ENCODE measurements at regions not wholly inside any gene's neighbourhood (a gene's known extent, or its start where the extent isn't known, plus 50 kb on each side); places are given as distances from the start of the nearest gene placed in this dataset.
A peak's percentile ranks its signal among the peaks of the same experiment; 100 is the strongest.

DNA sequence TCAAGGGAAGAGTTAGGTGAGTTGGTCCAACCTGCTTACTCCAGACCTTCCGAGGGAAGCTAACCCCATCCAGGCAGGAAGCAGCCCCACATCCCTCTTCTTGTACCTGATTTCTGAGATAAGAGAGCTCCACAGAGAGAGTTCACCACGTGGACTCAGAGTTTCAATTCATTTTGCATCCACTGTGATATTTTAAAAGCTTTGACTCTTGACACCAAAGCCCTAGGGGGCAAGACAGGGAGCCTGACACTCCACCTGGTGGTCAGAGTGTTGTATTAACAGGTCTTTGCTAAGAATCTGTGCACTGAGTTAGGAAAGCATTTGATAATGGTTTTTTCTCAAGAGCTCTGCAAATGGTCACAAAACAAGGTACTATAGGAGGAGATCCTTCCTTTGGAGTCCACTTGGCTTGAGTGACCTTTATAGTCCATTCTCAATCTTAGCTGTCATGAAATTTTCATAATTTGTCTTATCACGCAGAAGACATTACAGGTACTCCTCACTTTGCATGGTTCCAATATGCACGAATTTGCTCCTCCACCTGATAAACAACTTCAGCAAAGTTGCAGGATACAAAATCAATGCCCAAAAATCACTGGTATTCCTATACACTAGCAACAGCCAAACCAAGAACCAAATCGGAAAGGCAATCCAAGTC is 56.2 kb upstream of the RIPOR2 start:
- peak overlapping the region in 1 of 2 donors; percentile 19 for H3K27ac ChIP-seq
- H3K27me3 ChIP-seq, result no peaks in the 10 kb centered on the region
- H3K4me3 ChIP-seq, result no peak overlapping the region
- TF ChIP-seq CTCF (IDR thresholded peaks at IDR 0.05) (peak; percentile 54 to 70 (median 62)), POLR2A (IDR thresholded peaks at IDR 0.05) (no peak)
- no peaks in the 10 kb centered on the region for H3K9me3 ChIP-seq
- H3K36me3 ChIP-seq, result no peaks in the 10 kb centered on the region
- intact Hi-C loops (cut with DNase I; ENCODE audit: low total_unique reads), result loop anchor here (5.0 kb wide), 1 partner anchor 135 kb away; no protein-coding TSS in a partner anchor
- peak; percentile 37 to 53 for DNase-seq
- peaks cover 0 to 4% of the 10 kb centered on the region in 2 donors for H3K4me1 ChIP-seq

DNA sequence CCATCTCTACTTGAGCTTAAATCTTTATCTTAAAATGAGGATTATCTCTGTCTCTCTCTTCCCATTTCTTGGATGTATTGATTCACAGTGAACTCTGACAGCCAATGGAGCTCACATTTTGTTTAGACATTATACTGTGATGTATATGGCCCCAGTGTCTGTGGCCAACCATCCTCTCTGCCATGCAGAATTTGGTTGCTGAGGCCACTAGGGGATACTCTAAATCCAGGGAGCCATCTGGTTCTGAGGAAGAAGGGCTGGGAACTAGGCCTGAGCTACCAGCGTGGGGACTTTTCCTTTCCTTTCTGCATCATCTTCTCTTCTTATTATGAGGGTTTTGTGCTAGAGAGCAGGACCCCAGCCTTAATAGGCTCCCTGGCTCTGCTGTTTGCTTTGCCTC is 59.1 kb upstream of the RIPOR2 start:
- intact Hi-C loops (cut with DNase I; ENCODE audit: low total_unique reads), result loop anchor here (5.0 kb wide), 1 partner anchor 138 kb away; no protein-coding TSS in a partner anchor
- Histone ChIP-seq H3K36me3 (no peaks in the 10 kb centered on the region), H3K27ac (peak overlapping the region in 1 of 2 donors; percentile 13), H3K4me3 (no peak overlapping the region), H3K4me1 (peaks cover 0 to 4% of the 10 kb centered on the region in 2 donors), H3K9me3 (no peaks in the 10 kb centered on the region), H3K27me3 (no peaks in the 10 kb centered on the region)
- DNase-seq, result no peak
- no peak for TF ChIP-seq POLR2A (IDR thresholded peaks at IDR 0.05)
- no peak for TF ChIP-seq CTCF (IDR thresholded peaks at IDR 0.05)

- no peak for DNase-seq
- TF ChIP-seq CTCF (IDR thresholded peaks at IDR 0.05) (no peak), POLR2A (IDR thresholded peaks at IDR 0.05) (no peak)
- intact Hi-C loops (cut with DNase I; ENCODE audit: low total_unique reads), result no loop called here
- no peaks in the 10 kb centered on the region for H3K27me3 ChIP-seq
- H3K36me3 ChIP-seq, result no peaks in the 10 kb centered on the region
- H3K9me3 ChIP-seq, result no peaks in the 10 kb centered on the region
- H3K27ac ChIP-seq, result peak overlapping the region in 1 of 2 donors; percentile 13
- H3K4me3 ChIP-seq, result no peak overlapping the region
- peaks cover 0 to 4% of the 10 kb centered on the region in 2 donors for H3K4me1 ChIP-seq
These were observed 59.5 kb upstream of the RIPOR2 start for GRCh38 chr6:24995270-24995669.

GRCh38 chr6:24996269-24996836 is 60.6 kb upstream of the RIPOR2 start:
- Histone ChIP-seq H3K4me1 (peaks cover 0 to 4% of the 10 kb centered on the region in 2 donors), H3K27me3 (no peaks in the 10 kb centered on the region), H3K4me3 (no peak overlapping the region), H3K36me3 (no peaks in the 10 kb centered on the region), H3K27ac (peak overlapping the region; percentile 27 to 33), H3K9me3 (no peaks in the 10 kb centered on the region)
- TF ChIP-seq CTCF (IDR thresholded peaks at IDR 0.05) (no peak), POLR2A (IDR thresholded peaks at IDR 0.05) (no peak)
- intact Hi-C loops (cut with DNase I; ENCODE audit: low total_unique reads), result no loop called here
- DNase-seq, result no peak

DNA sequence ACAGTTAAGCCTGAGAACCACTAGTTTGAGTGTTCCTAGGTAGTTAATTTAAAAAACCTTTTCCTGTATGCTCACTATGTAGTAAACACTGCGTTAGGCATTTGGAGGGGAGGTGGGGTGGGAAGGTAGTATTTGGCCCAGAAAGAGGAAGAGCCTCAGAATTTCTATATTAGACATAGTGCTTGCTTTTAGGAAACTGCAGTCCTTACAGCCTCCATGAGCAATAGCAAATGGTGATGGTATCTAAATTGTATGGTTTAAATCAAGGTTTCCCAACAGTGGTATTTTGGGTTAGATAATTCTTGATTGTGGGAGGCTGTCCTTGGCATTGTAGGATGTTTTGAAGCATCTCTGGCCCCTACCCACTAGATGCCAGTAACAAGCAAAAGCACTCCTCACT is 61.5 kb upstream of the RIPOR2 start:
- TF ChIP-seq CTCF (IDR thresholded peaks at IDR 0.05), result no peak
- no peak for TF ChIP-seq POLR2A (IDR thresholded peaks at IDR 0.05)

More for the DNA sequence above, 61.5 kb upstream of the RIPOR2 start:
- no peaks in the 10 kb centered on the region for H3K36me3 ChIP-seq
- DNase-seq, result no peak
- H3K4me1 ChIP-seq, result peaks cover 0 to 4% of the 10 kb centered on the region in 2 donors
- H3K27me3 ChIP-seq, result no peaks in the 10 kb centered on the region
- no peak overlapping the region for H3K4me3 ChIP-seq
- H3K9me3 ChIP-seq, result no peaks in the 10 kb centered on the region
- intact Hi-C loops (cut with DNase I; ENCODE audit: low total_unique reads), result no loop called here
- peak overlapping the region; percentile 2 to 33 for H3K27ac ChIP-seq

Measured in uterus (tissue), 3 donors.